IMR-90 (cell line): ENCODE measurements at regions not wholly inside any gene's neighbourhood (a gene's known extent, or its start where the extent isn't known, plus 50 kb on each side); places are given as distances from the start of the nearest gene placed in this dataset.
"Not testable (repeated sequence)": the region's sequence is repeated elsewhere in the genome, so short reads cannot be mapped to it uniquely, and the experiment has no call there.

Source experiments
- ATAC-seq: fragments of 200-7000 bp; cut with Tn5 transposase; 2 replicates; pipeline ENCODE4 v1.9.1; 2020; ENCODE audit warnings: low read depth, mild to moderate bottlenecking, moderate library complexity
- BruUV-seq: library from RNA; stranded (reverse); fragments of 400-500 nt; replicated peaks from 2 replicates; lab custom pipeline; 2021; lab: Mats Ljungman, UMichigan
- CTCF ChIA-PET: fragments of 300-600 bp; formaldehyde crosslinking; extraction: SDS; loops from one replicate; lab custom pipeline; 2021; ENCODE audit warnings: antibody characterized with exemption; lab: Yijun Ruan, JAX
- POLR2A ChIA-PET: fragments of 300-600 bp; sonication (Branson Sonifier 250); formaldehyde crosslinking; loops from one replicate; lab custom pipeline; 2022; ENCODE audit warnings: antibody characterized with exemption; ENCODE audit not compliant: unreplicated experiment; lab: Charles Lee
- DNase-seq: peaks from one replicate; pipeline ENCODE4 v3.0.0; 2013
- H2AFZ ChIP-seq: replicated peaks from 2 replicates; pipeline ENCODE3; 2013; ENCODE audit warnings: low read length, mild to moderate bottlenecking; ENCODE audit not compliant: poor library complexity
- H2AK5ac ChIP-seq: 2 replicates; pipeline ENCODE4 v1.6.1; 2013; ENCODE audit warnings: low read depth, low read length, inconsistent platforms
- H2AK9ac ChIP-seq: replicated peaks from 2 replicates; pipeline ENCODE3; 2013; ENCODE audit warnings: mild to moderate bottlenecking, low read depth, low read length, moderate library complexity; ENCODE audit not compliant: poor library complexity
- H2BK120ac ChIP-seq: 2 replicates; pipeline ENCODE4 v1.6.1; 2013; ENCODE audit warnings: low read depth, low read length, inconsistent platforms
- H2BK15ac ChIP-seq: 3 replicates; pipeline ENCODE4 v1.6.1; 2013; ENCODE audit warnings: low read depth, low read length, inconsistent platforms
- H2BK20ac ChIP-seq: 2 replicates; pipeline ENCODE4 v1.6.1; 2013; ENCODE audit warnings: low read depth, mild to moderate bottlenecking, inconsistent platforms, low read length, moderate library complexity
- H2BK5ac ChIP-seq: 2 replicates; pipeline ENCODE4 v1.6.1; 2013; ENCODE audit warnings: mild to moderate bottlenecking, low read depth, low read length, inconsistent platforms; ENCODE audit not compliant: poor library complexity, severe bottlenecking
- H3K14ac ChIP-seq: replicated peaks from 2 replicates; pipeline ENCODE4 v1.6.1; 2013; ENCODE audit warnings: low read depth, low read length, inconsistent platforms
- H3K18ac ChIP-seq: 2 replicates; pipeline ENCODE4 v1.6.1; 2013; ENCODE audit warnings: low read depth, low read length, control low read depth
- H3K23ac ChIP-seq: 2 replicates; pipeline ENCODE4 v1.6.1; 2013; ENCODE audit warnings: low read depth, low read length, inconsistent platforms
- H3K27ac ChIP-seq: 2 replicates; pipeline ENCODE4 v1.5.1; 2013; ENCODE audit warnings: mild to moderate bottlenecking, control low read depth, low read length; ENCODE audit not compliant: insufficient read depth
- H3K27me3 ChIP-seq: 2 replicates; pipeline ENCODE4 v1.6.1; 2013; ENCODE audit warnings: low read length; ENCODE audit not compliant: control insufficient read depth, insufficient read depth
- H3K36me3 ChIP-seq: 2 replicates; pipeline ENCODE4 v1.6.1; 2013; ENCODE audit warnings: low read length, mixed read lengths; ENCODE audit not compliant: control insufficient read depth, insufficient read depth
- H3K4ac ChIP-seq: 2 replicates; pipeline ENCODE4 v1.6.1; 2013; ENCODE audit warnings: low read depth, low read length, inconsistent platforms
- H3K4me1 ChIP-seq: 2 replicates; pipeline ENCODE4 v1.6.1; 2013; ENCODE audit warnings: low read length, mixed read lengths; ENCODE audit not compliant: control insufficient read depth, insufficient read depth
- H3K4me2 ChIP-seq: 2 replicates; pipeline ENCODE4 v1.6.1; 2013; ENCODE audit warnings: low read depth, mild to moderate bottlenecking, control low read depth, low read length, moderate library complexity
- H3K4me3 ChIP-seq: 2 replicates; pipeline ENCODE4 v1.5.1; 2013; ENCODE audit warnings: low read depth, mild to moderate bottlenecking, control low read depth, low read length, moderate library complexity; ENCODE audit not compliant: insufficient read depth
- H3K56ac ChIP-seq: 2 replicates; pipeline ENCODE4 v1.6.1; 2013; ENCODE audit warnings: low read length, inconsistent platforms; ENCODE audit not compliant: insufficient read depth; ENCODE audit errors: extremely low read depth
- H3K79me1 ChIP-seq, 2 experiments: 2 replicates each; pipeline ENCODE4 v1.6.1; 2013; ENCODE audit warnings: low read length in 2 of 2, inconsistent platforms in 1 of 2, low read depth in 1 of 2
- H3K9ac ChIP-seq: 2 replicates; pipeline ENCODE4 v1.6.1; 2013; ENCODE audit warnings: low read depth, low read length, control low read depth
- H3K9me1 ChIP-seq: 2 replicates; pipeline ENCODE4 v1.6.1; 2013; ENCODE audit warnings: low read length, inconsistent platforms; ENCODE audit not compliant: insufficient read depth
- H3K9me3 ChIP-seq: 2 replicates; pipeline ENCODE4 v1.6.1; 2013; ENCODE audit warnings: low read length; ENCODE audit not compliant: control insufficient read depth, insufficient read depth
- H4K20me1 ChIP-seq: 2 replicates; pipeline ENCODE4 v1.6.1; 2013; ENCODE audit warnings: low read length, inconsistent platforms; ENCODE audit not compliant: insufficient read depth
- H4K5ac ChIP-seq: 2 replicates; pipeline ENCODE4 v1.6.1; 2013; ENCODE audit warnings: mild to moderate bottlenecking, low read depth, low read length, control low read depth
- H4K8ac ChIP-seq, 2 experiments: 2 replicates each; pipeline ENCODE4 v1.6.1; 2013; ENCODE audit warnings: low read depth in 2 of 2, low read length in 2 of 2, control low read depth in 1 of 2, inconsistent platforms in 1 of 2
- H4K91ac ChIP-seq: 2 replicates; pipeline ENCODE4 v1.6.1; 2013; ENCODE audit warnings: low read depth, low read length, inconsistent platforms; ENCODE audit not compliant: insufficient read depth
- WGBS, 2 experiments: methylation state at CpG; one replicate each; pipeline versions ENCODE4 v1.1.5 to v1.1.7; 2013; ENCODE audit warnings: missing lambda C conversion rate in 2 of 2; ENCODE audit not compliant: insufficient read length in 1 of 2; ENCODE audit errors: extremely low coverage in 2 of 2; 5-methylcytosine and 5-hydroxymethylcytosine counted together
- dilution Hi-C: fragments of 300-500 bp; cut with HindIII; formaldehyde crosslinking; loops from one replicate; pipeline ENCODE4 v1.14.3; 2018; ENCODE audit warnings: low sequenced_read_pairs; ENCODE audit not compliant: unreplicated experiment
- in situ Hi-C: fragments of 300-500 bp; cut with MboI; formaldehyde crosslinking; loops from 3 replicates; pipeline ENCODE4 v1.14.3; 2019; ENCODE audit warnings: low sequenced_read_pairs, inconsistent platforms, mixed read lengths
- intact Hi-C: fragments of 100-400 bp; cut with micrococcal nuclease; formaldehyde crosslinking; loops from 2 replicates; pipeline ENCODE4 v1.10.0; 2022

DNA sequence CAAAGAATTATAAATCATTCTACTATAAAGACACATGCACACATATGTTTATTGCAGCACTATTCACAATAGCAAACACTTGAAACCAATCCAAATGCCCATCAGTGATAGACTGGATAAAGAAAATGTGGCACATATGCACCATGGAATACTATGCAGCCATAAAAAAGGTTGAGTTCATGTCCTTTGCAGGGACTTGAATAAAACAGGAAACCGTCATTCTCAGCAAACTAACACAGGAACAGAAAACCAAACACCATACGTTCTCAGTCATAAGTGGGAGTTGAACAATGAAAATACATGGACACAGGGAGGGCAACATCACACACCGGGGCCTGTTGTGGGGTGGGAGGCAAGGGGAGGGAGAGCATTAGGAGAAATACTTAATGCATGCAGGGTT, 538.9 kb downstream of the FRK start:
- dilution Hi-C loops, in situ Hi-C loops: not testable (repeated sequence)

More for the DNA sequence above, 538.9 kb downstream of the FRK start:
- H3K36me3 ChIP-seq, H2AK9ac ChIP-seq, ATAC-seq, H4K5ac ChIP-seq, CTCF ChIA-PET, POLR2A ChIA-PET, H2BK15ac ChIP-seq, H3K27me3 ChIP-seq, H3K4me1 ChIP-seq, H3K4me3 ChIP-seq, H3K79me1 ChIP-seq, H4K20me1 ChIP-seq, H4K91ac ChIP-seq, H3K14ac ChIP-seq, H3K56ac ChIP-seq, intact Hi-C loops, H2BK120ac ChIP-seq, H2BK20ac ChIP-seq, H3K18ac ChIP-seq, BruUV-seq, H2AFZ ChIP-seq, H3K4ac ChIP-seq, H2BK5ac ChIP-seq, H4K8ac ChIP-seq, H3K23ac ChIP-seq, H3K9me3 ChIP-seq, H3K9ac ChIP-seq, DNase-seq, H3K27ac ChIP-seq, H3K4me2 ChIP-seq, H3K9me1 ChIP-seq, H2AK5ac ChIP-seq: not testable (repeated sequence)
- WGBS, 2 experiments = no CpG with 5 or more reads among the region's 3 CpGs
